ENCODE measurements at regions not wholly inside any gene's neighbourhood (a gene's known extent, or its start where the extent isn't known, plus 50 kb on each side); places are given as distances from the start of the nearest gene placed in this dataset.
"Not testable (repeated sequence)": the region's sequence is repeated elsewhere in the genome, so short reads cannot be mapped to it uniquely, and the experiment has no call there.

GRCh38 chr14:87630846-87631245 lies 362.1 kb downstream of the GALC start:
- peak; percentile 19 for DNase-seq (ENCODE audit: low spot score)

GRCh38 chr14:87629788-87630187 lies 363.2 kb downstream of the GALC start:
- no peak for DNase-seq (ENCODE audit: low spot score)

- no peak for DNase-seq (ENCODE audit: low spot score)
Observed at GRCh38 chr14:87628780-87629179, 364.2 kb downstream of the GALC start.

- no peak for DNase-seq (ENCODE audit: low spot score)
Observed at GRCh38 chr14:87628129-87628528, 364.9 kb downstream of the GALC start.

- DNase-seq (ENCODE audit: low spot score) = no peak
Observed at GRCh38 chr14:87626266-87626665, 366.7 kb downstream of the GALC start.

- DNase-seq (ENCODE audit: low spot score) = no peak
Observed at GRCh38 chr14:87623616-87624015, 369.4 kb downstream of the GALC start.

GRCh38 chr14:87617079-87617478 lies 375.9 kb downstream of the GALC start:
- DNase-seq (ENCODE audit: low spot score) = no peak

GRCh38 chr14:87615822-87616679 lies 376.9 kb downstream of the GALC start:
- DNase-seq (ENCODE audit: low spot score) = peak; percentile 43

- DNase-seq (ENCODE audit: low spot score) = no peak
Observed at GRCh38 chr14:87615047-87615446, 377.9 kb downstream of the GALC start.

GRCh38 chr14:87613881-87614280 lies 379.1 kb downstream of the GALC start:
- DNase-seq (ENCODE audit: low spot score) = no peak

- DNase-seq (ENCODE audit: low spot score) = not testable (repeated sequence)
Observed at GRCh38 chr14:87607056-87607455, 385.9 kb downstream of the GALC start.

- DNase-seq (ENCODE audit: low spot score) = no peak
Observed at GRCh38 chr14:87601036-87601435, 391.9 kb downstream of the GALC start.

- no peak for DNase-seq (ENCODE audit: low spot score)
Observed at GRCh38 chr14:87600240-87600639, 392.7 kb downstream of the GALC start.

- no peak for DNase-seq (ENCODE audit: low spot score)
Observed at GRCh38 chr14:87581298-87581697, 411.7 kb downstream of the GALC start.

- DNase-seq (ENCODE audit: low spot score) = no peak
Observed at GRCh38 chr14:87579036-87579435, 413.9 kb downstream of the GALC start.

- no peak for DNase-seq (ENCODE audit: low spot score)
Observed at GRCh38 chr14:87575378-87575777, 417.6 kb downstream of the GALC start.

- no peak for DNase-seq (ENCODE audit: low spot score)
Observed at GRCh38 chr14:87573591-87573990, 419.4 kb downstream of the GALC start.

GRCh38 chr14:87567618-87568295 lies 425.2 kb downstream of the GALC start:
- DNase-seq (ENCODE audit: low spot score) = no peak

GRCh38 chr14:87566991-87567390 lies 426.0 kb downstream of the GALC start:
- no peak for DNase-seq (ENCODE audit: low spot score)

- DNase-seq (ENCODE audit: low spot score) = no peak
Observed at GRCh38 chr14:87547536-87547935, 445.4 kb downstream of the GALC start.

GRCh38 chr14:87542288-87542687 lies 450.7 kb downstream of the GALC start:
- DNase-seq (ENCODE audit: low spot score) = no peak

GRCh38 chr14:87540339-87540738 lies 452.6 kb downstream of the GALC start:
- no peak for DNase-seq (ENCODE audit: low spot score)

GRCh38 chr14:87529081-87529480 lies 463.9 kb downstream of the GALC start:
- no peak for DNase-seq (ENCODE audit: low spot score)

GRCh38 chr14:87526731-87527130 lies 466.3 kb downstream of the GALC start:
- no peak for DNase-seq (ENCODE audit: low spot score)
